ENCODE measurements at regions not wholly inside any gene's neighbourhood (a gene's known extent, or its start where the extent isn't known, plus 50 kb on each side); places are given as distances from the start of the nearest gene placed in this dataset.

DNA sequence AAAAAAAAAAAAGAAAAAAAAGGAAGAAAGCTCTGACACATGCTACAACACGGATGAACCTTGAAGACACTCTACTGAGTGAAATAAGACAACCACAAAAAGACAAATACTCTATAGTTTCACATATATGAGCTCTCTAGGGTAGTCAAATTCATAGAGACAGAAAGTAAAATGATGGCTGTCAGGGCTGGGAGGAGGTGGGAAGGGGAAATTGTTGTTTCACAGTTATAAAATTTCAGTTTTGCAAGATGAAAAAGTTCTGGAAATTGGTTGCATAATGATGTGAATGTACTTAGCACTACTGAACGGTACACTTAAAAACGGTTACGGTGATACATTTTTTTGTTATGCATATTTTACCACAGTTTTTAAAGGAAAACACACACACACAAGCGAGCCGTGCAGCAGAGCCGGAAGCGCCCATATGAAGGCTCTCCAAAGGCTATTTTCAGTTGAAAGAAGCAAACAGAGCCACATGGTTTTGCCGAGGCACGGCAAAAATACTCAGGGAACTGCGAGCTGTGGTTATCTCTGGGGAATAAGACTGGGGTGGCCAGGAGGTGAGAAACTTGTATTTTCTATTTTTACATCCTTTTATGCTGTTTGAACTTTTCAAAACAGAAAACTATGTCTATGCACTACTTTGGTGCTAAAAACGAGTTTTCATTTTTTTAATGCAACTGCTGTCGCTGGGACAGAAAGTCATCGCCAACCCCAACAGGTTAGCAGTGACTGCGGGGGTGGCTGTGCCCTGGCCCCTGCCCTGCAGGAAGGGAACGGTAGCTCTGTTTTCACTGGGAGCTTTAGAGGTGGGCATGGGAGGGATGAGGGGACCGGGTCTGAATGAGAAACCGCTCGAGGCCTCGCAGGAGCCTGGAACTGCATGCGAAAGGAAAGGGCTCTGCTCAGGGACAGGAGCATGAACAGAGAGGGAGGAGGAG is 132.9 kb downstream of the OAT start:
- Mint-ChIP-seq H3K27me3 (peaks cover 0 to 4% (median 0%) of the 10 kb centered on the region in 3 donors), H3K4me3 (peak overlapping the region; percentile 66 to 84 (median 73)), H3K27ac (peak overlapping the region in 3 of 6 donors; percentile 6 to 69 (median 9)), H3K9me3 (peaks cover 0 to 2% (median 0%) of the 10 kb centered on the region in 7 donors), H3K4me1 (peaks cover 4 to 21% (median 20%) of the 10 kb centered on the region in 3 donors), H3K36me3 (no peaks in the 10 kb centered on the region)
- peak; percentile 61 to 68 for ATAC-seq (ENCODE audit: low read depth in 2 of 2)
- peak; percentile 21 for DNase-seq

DNA sequence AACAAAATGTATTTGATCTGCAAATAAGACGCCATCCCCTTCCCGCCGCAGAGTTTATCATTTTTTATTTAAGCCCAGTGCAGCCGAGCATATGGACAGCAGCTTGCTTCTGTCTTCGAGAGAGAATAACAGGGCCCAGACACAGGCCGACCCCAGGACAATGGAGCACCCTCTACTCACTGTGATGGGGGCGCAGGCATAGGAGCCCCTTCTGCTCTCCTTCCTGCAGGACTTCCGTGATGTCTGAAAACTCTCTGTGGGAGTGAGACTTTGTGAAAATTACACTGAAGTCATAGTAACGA is 134.8 kb downstream of the OAT start:
- peaks cover 0 to under 1% of the 10 kb centered on the region in 2 donors for H3K36me3 Mint-ChIP-seq
- peaks cover 0 to 6% (median 2%) of the 10 kb centered on the region in 7 donors for H3K9me3 Mint-ChIP-seq
- peak overlapping the region in 1 of 6 donors; percentile 33 for H3K27ac Mint-ChIP-seq
- H3K4me1 Mint-ChIP-seq, result peaks cover 4 to 21% (median 20%) of the 10 kb centered on the region in 3 donors
- ATAC-seq (ENCODE audit: low read depth in 2 of 2), result no peak
- H3K27me3 Mint-ChIP-seq, result peaks cover 0 to 4% (median 0%) of the 10 kb centered on the region in 3 donors
- H3K4me3 Mint-ChIP-seq, result no peak overlapping the region
- no peak for DNase-seq

DNA sequence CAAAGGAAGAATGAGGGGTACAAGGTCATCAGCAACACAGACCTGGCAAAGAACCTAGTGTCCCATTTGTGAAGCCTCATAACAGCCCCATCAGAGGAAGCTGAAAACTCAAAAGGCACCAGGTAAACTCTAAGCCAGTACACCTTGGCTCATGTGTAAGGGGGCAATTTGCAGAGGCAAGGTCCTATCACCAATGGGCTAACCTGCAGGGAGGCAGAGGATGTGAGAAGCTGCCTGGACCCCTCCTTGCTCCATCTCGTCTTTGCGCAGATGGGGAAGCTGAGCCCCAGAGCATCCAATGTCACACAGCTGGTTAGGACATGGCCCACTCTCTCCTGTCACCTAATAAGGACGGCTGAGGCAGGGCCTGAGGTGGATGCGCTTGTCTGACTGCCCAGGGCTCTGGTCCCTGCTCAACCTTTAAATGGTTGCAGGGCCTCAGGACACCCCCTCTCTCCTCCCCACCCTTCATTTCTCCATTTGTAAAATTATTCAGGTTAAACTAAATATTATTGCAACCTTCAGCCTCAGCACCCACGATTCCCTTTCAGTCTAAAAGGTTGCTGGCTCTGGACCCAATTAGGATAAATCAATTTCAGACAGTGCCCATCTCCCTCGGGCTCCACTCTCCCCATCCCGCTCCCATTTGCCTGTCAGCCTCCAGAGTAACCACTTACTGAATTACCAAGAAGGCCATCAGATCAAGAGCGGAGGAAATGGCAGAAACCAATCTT is 135.3 kb downstream of the OAT start:
- peak overlapping the region in 1 of 6 donors; percentile 33 for H3K27ac Mint-ChIP-seq
- peaks cover 4 to 21% (median 20%) of the 10 kb centered on the region in 3 donors for H3K4me1 Mint-ChIP-seq
- DNase-seq, result no peak
- H3K36me3 Mint-ChIP-seq, result peaks cover 5% of the 10 kb centered on the region in 2 donors
- peaks cover 0 to 11% (median 5%) of the 10 kb centered on the region in 7 donors for H3K9me3 Mint-ChIP-seq
- no peak for ATAC-seq (ENCODE audit: low read depth in 2 of 2)
- peak overlapping the region in 1 of 8 donors; percentile 16 for H3K4me3 Mint-ChIP-seq
- H3K27me3 Mint-ChIP-seq, result peaks cover 0 to 4% (median 0%) of the 10 kb centered on the region in 3 donors

DNA sequence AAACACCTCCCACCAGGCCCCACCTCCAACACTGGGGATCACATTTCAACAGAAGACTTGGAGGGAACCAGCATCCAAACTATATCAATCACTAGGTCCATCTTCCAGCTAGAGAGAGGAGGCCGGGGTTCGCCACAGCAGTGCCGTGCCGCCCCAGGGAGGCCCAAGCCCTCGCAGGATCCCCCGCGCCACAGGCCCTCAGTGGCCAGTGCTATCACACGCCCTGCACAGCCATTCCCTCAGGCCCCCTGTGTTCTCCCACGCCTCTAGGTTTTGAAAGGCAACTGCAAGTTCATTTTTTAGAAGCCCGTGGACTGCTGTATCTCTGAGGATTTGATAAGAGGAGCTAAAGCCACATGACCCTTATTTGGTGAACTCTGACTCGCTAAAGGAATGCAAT is 136.4 kb downstream of the OAT start:
- H3K9me3 Mint-ChIP-seq, result peaks cover 0 to 20% (median 8%) of the 10 kb centered on the region in 7 donors
- peaks cover 5 to 7% of the 10 kb centered on the region in 2 donors for H3K36me3 Mint-ChIP-seq
- no peak for ATAC-seq (ENCODE audit: low read depth in 2 of 2)
- H3K4me3 Mint-ChIP-seq, result no peak overlapping the region
- peaks cover 0 to 4% (median 0%) of the 10 kb centered on the region in 3 donors for H3K27me3 Mint-ChIP-seq
- peaks cover 4 to 21% (median 20%) of the 10 kb centered on the region in 3 donors for H3K4me1 Mint-ChIP-seq
- no peak overlapping the region for H3K27ac Mint-ChIP-seq
- DNase-seq, result no peak

DNA sequence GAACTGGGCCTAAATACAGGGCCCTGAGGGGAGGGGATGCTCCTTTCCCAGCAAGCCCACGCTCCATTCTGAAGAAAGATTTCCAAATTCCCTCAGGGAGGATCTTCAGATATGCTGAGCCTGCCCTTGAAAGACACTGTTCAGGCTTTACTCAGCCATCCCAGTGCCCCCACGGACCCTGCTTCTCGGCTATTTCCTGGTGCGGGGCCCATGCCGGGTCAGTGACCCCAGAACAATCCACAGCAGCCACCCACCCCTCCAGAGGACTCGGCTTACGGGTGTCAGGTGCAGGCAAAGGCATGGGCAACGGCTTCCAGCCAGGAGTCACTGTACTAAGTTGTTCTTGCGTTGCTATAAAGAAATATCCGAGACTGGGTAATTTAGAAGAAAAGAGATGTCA is 137.1 kb downstream of the OAT start:
- no peak for DNase-seq
- no peak overlapping the region for H3K4me3 Mint-ChIP-seq
- no peak overlapping the region for H3K27ac Mint-ChIP-seq
- peaks cover 4 to 21% (median 20%) of the 10 kb centered on the region in 3 donors for H3K4me1 Mint-ChIP-seq
- H3K27me3 Mint-ChIP-seq, result peaks cover 0 to 4% (median 0%) of the 10 kb centered on the region in 3 donors
- no peak for ATAC-seq (ENCODE audit: low read depth in 2 of 2)
- H3K36me3 Mint-ChIP-seq, result peaks cover 5 to 7% of the 10 kb centered on the region in 2 donors
- H3K9me3 Mint-ChIP-seq, result peaks cover 0 to 20% (median 8%) of the 10 kb centered on the region in 7 donors

DNA sequence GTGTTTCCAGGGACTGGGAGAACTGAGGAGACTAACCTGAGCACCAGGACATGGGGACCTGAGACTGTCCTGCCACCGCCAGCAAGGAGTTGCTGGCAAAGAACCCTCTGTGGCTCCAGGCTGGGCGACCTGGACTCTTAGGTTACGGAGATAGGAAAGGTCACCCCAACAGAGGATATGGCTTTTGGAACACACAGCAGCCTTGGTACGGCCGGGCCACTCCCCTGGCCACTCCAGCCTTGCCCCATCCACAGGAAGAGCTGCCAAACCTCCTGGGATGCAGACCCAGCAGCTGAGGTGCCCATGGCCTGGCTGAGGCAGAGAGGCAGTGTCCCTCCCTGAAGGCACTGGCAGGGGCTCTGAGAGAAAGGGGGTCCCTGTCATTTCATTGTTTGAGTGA is 137.8 kb downstream of the OAT start:
- H3K36me3 Mint-ChIP-seq, result peaks cover 5 to 7% of the 10 kb centered on the region in 2 donors
- H3K27ac Mint-ChIP-seq, result no peak overlapping the region
- no peak for DNase-seq
- H3K27me3 Mint-ChIP-seq, result peaks cover 0 to 4% (median 0%) of the 10 kb centered on the region in 3 donors
- peaks cover 0 to 20% (median 8%) of the 10 kb centered on the region in 7 donors for H3K9me3 Mint-ChIP-seq
- H3K4me1 Mint-ChIP-seq, result peaks cover 0 to 15% (median 13%) of the 10 kb centered on the region in 3 donors
- ATAC-seq (ENCODE audit: low read depth in 2 of 2), result no peak
- H3K4me3 Mint-ChIP-seq, result no peak overlapping the region

DNA sequence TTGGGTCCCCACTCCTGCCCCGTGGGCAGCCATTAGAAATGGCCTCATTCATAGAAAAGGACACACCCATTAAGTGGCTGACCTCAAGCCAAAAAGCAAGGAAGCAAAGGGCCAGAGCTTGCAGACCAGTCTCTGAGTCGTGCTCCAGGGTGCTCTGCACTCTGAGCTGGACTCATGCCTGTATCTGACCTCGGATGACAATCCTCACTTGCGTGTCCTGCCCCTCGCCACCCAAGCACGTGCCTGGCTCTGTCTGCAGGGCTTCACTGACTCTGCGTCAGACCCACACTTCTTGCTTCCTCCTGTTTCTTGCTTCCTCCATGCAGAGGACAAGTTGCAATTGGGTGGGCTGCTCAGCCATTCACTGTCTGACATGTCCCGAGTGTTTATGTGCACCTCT is 138.8 kb downstream of the OAT start:
- peaks cover 5 to 7% of the 10 kb centered on the region in 2 donors for H3K36me3 Mint-ChIP-seq
- DNase-seq, result no peak
- no peak overlapping the region for H3K4me3 Mint-ChIP-seq
- peaks cover 0 to 23% (median 9%) of the 10 kb centered on the region in 7 donors for H3K9me3 Mint-ChIP-seq
- ATAC-seq (ENCODE audit: low read depth in 2 of 2), result no peak
- H3K4me1 Mint-ChIP-seq, result peaks cover 0 to 5% (median 2%) of the 10 kb centered on the region in 3 donors
- peaks cover 0 to 4% (median 0%) of the 10 kb centered on the region in 3 donors for H3K27me3 Mint-ChIP-seq
- H3K27ac Mint-ChIP-seq, result no peak overlapping the region

DNA sequence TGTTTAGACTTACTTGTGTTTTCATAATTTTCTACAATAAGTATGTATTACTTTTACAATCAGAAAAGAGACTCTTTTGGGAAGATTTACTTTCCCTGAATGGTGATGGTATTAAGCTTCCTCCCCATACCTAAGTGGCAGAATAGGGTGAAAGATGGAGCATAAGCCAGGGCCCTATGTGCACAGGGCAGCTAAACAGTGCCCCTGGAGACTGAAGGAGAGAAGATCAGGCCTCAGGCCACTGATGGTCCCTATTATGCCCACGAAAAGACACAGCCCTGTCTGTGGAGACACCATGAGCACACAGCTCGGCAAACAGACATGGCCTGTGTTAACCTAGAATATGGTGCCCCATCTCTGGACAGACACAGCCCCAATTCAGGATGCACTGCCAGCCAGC is 139.4 kb downstream of the OAT start:
- Mint-ChIP-seq H3K9me3 (peaks cover 3 to 29% (median 14%) of the 10 kb centered on the region in 7 donors), H3K4me1 (no peaks in the 10 kb centered on the region), H3K27me3 (peaks cover 0 to under 1% (median 0%) of the 10 kb centered on the region in 3 donors), H3K27ac (no peak overlapping the region), H3K36me3 (peaks cover 5 to 7% of the 10 kb centered on the region in 2 donors), H3K4me3 (no peak overlapping the region)
- ATAC-seq (ENCODE audit: low read depth in 2 of 2), result no peak
- DNase-seq, result no peak

DNA sequence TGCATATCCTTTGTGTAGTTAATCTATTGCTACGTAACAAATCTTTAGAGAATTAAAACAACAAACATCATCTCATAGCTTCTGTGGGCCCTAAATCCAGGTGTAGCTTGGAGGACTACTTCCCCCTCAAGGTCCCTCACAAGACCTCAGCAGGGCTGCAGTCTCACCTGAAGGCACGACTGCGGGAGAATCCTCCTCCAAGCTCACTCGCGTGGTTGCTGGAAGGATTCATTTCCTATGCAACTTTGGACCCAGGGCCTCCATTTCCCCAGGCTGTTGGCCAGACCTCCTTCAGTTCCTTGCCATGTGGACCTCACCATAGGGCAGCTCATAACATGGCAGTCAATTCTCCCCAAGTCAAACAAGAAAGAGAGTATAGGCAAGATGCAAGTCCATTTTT is 140.4 kb downstream of the OAT start:
- Mint-ChIP-seq H3K4me1 (no peaks in the 10 kb centered on the region), H3K4me3 (no peak overlapping the region), H3K9me3 (peaks cover 3 to 38% (median 22%) of the 10 kb centered on the region in 7 donors), H3K27me3 (no peaks in the 10 kb centered on the region), H3K36me3 (peaks cover 5 to 10% of the 10 kb centered on the region in 2 donors), H3K27ac (no peak overlapping the region)
- ATAC-seq (ENCODE audit: low read depth in 2 of 2), result no peak
- no peak for DNase-seq

DNA sequence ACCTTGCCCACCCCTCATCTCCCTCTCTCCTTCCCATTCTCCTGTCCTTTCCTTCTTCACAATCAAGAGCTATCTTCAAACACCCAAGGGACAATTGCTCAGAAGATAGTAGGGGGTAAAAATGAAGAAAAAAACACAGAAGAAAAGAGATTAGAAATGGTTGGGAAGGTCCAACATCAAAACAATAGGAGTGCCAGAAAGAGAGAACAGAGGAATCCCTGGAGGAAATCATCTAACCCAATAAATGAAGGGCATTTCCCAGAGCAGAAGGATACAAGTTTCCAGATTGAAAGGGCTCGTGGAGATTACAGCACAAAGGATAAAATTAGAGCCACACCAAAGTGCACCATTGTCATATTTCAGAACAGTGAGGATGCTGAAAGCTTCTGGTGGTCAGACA is 145.6 kb downstream of the OAT start:
- H3K27ac Mint-ChIP-seq, result no peak overlapping the region
- H3K27me3 Mint-ChIP-seq, result peaks cover 0 to 17% (median 9%) of the 10 kb centered on the region in 3 donors
- H3K4me1 Mint-ChIP-seq, result no peaks in the 10 kb centered on the region
- peaks cover 18 to 47% (median 30%) of the 10 kb centered on the region in 7 donors for H3K9me3 Mint-ChIP-seq
- peaks cover 13 to 29% of the 10 kb centered on the region in 2 donors for H3K36me3 Mint-ChIP-seq
- no peak overlapping the region for H3K4me3 Mint-ChIP-seq
- ATAC-seq (ENCODE audit: low read depth in 2 of 2), result no peak
- no peak for DNase-seq

DNA sequence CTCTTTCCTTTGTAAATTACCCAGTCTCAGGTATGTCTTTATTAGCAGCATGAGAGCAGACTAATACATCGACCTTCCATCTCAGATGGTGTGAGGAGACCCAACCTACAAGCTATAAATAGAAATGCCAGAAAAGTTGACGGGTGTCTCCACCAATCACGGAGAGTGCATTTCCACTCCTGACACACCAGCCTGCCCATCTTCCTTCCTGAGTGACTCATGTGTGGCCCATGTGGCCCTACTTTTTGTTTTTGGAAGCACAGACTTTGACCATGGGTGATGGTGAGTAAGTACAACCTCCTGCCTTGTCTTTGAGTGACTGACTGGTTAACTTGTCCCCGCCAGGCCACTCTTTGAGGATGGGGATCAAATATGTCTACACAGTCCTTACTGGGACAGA is 147.0 kb downstream of the OAT start:
- peaks cover 18 to 40% (median 30%) of the 10 kb centered on the region in 7 donors for H3K9me3 Mint-ChIP-seq
- peaks cover 0 to 17% (median 9%) of the 10 kb centered on the region in 3 donors for H3K27me3 Mint-ChIP-seq
- H3K27ac Mint-ChIP-seq, result peak overlapping the region in 1 of 6 donors; percentile 43
- ATAC-seq (ENCODE audit: low read depth in 2 of 2) (no peak), DNase-seq (no peak)
- H3K4me3 Mint-ChIP-seq, result no peak overlapping the region
- peaks cover 13 to 29% of the 10 kb centered on the region in 2 donors for H3K36me3 Mint-ChIP-seq
- no peaks in the 10 kb centered on the region for H3K4me1 Mint-ChIP-seq

DNA sequence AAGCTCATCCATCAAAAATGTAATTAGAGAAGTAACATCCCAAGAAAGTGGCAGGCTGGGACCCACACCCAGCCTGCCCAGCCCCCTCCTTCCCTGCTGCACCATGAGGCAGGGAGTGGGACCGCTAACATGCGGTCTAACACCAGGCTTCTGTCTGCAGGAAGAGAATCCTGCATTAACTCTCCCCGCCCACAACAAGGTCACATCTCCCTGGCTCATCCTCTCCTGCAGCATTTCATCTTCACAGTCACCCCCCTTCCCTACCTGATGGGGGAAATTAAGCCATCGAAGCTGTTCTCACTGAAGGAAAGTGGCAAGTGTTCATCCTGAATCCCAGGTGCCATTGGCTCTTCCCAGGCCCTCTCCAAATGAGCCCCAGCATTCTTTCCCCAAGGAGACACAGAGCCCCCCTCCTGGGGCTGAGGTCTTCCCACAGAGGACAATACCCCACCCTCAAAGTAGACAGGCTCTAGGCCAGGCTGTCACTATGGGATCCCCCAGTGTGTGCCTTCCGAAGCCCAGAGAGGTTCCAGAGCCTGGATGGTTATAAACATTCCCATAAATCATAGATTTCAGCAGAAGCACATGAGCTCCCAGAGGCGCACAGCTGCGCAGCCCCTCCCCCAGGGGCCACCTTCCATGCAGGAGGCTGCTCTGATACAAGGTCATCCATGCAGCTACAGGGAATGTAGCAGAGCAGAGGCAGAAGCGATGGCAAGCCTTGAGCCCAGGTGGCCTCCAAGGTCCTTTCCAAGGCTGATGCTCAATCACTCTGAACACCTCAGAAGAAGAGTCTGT is 148.0 kb downstream of the OAT start:
- DNase-seq (no peak), ATAC-seq (ENCODE audit: low read depth in 2 of 2) (no peak)
- H3K4me3 Mint-ChIP-seq, result no peak overlapping the region
- peaks cover 13 to 29% of the 10 kb centered on the region in 2 donors for H3K36me3 Mint-ChIP-seq
- H3K27ac Mint-ChIP-seq, result peak overlapping the region in 1 of 6 donors; percentile 15
- H3K4me1 Mint-ChIP-seq, result no peaks in the 10 kb centered on the region
- H3K9me3 Mint-ChIP-seq, result peaks cover 18 to 40% (median 30%) of the 10 kb centered on the region in 7 donors
- peaks cover 0 to 17% (median 9%) of the 10 kb centered on the region in 3 donors for H3K27me3 Mint-ChIP-seq

Data from naive B cell (primary cell).